ENCODE measurements at regions not wholly inside any gene's neighbourhood (a gene's known extent, or its start where the extent isn't known, plus 50 kb on each side); places are given as distances from the start of the nearest gene placed in this dataset.

GRCh38 chr16:6200271-6200670 is 1102.7 kb upstream of the EEF2KMT start:
- Histone ChIP-seq H3K27ac (ENCODE audit: low read depth, low read length) (no peak overlapping the region), H3K9me2 (ENCODE audit: insufficient read depth) (no peaks in the 10 kb centered on the region), H3K36me3 (ENCODE audit: control insufficient read depth in 1 of 2, insufficient read depth in 2 of 2, low read length in 2 of 2) (no peaks in the 10 kb centered on the region), H3K79me2 (ENCODE audit: insufficient read depth, low read length) (no peaks in the 10 kb centered on the region), H3K9me3 (ENCODE audit: control insufficient read depth in 1 of 2, insufficient read depth in 1 of 2, low read depth in 1 of 2, low read length in 2 of 2) (no peaks in the 10 kb centered on the region), H3K9ac (ENCODE audit: low read length) (no peak overlapping the region), H3K4me3 (replicated peaks in 1 of 2; ENCODE audit: low read depth in 1 of 2, low read length in 2 of 2) (no peak overlapping the region), H3K4me2 (ENCODE audit: low read length) (no peak overlapping the region), H4K20me1 (ENCODE audit: insufficient read depth) (no peaks in the 10 kb centered on the region), H3K27me3 (ENCODE audit: insufficient read depth, low read length) (no peaks in the 10 kb centered on the region), H3K4me1 (ENCODE audit: control insufficient read depth in 1 of 2, insufficient read depth in 2 of 2, low read length in 2 of 2) (no peaks in the 10 kb centered on the region), H2AFZ (ENCODE audit: low read depth, low read length, poor library complexity, severe bottlenecking) (no peak overlapping the region)
- RAD21 ChIA-PET (ENCODE audit: low non-redundant PET in 1 of 2, low total read pairs in 2 of 2, uncharacterized antibody in 2 of 2, unreplicated experiment in 2 of 2): no interaction called here
- intact Hi-C loops (cut with micrococcal nuclease): no loop called here
- no TSS peak for BruUV-seq (replicated peaks)
- CTCF ChIA-PET: no interaction called here
- TF ChIP-seq SRF (IDR thresholded peaks at IDR 0.05; ENCODE audit: low read depth) (no peak), ATF3 (IDR thresholded peaks at IDR 0.05) (no peak), ZFX (IDR thresholded peaks at IDR 0.05) (no peak), ZNF274 (IDR thresholded peaks at IDR 0.05; ENCODE audit: low read depth, low read length) (no peak), JUND (IDR thresholded peaks at IDR 0.05) (no peak), SIN3A (IDR thresholded peaks at IDR 0.05; ENCODE audit: low read depth) (no peak), CBX3 (IDR thresholded peaks at IDR 0.05; ENCODE audit: low read depth) (no peak), CEBPB (IDR thresholded peaks at IDR 0.05; ENCODE audit: low read depth) (no peak), POLR2A (IDR thresholded peaks at IDR 0.05; ENCODE audit: borderline replicate concordance, extremely low read depth, insufficient read depth, insufficient read length) (no peak), ZBTB33 (IDR thresholded peaks at IDR 0.05; ENCODE audit: extremely low read depth, insufficient replicate concordance, low read length) (no peak), EGR1 (IDR thresholded peaks at IDR 0.05; ENCODE audit: low read depth) (no peak), EZH2phosphoT487 (IDR thresholded peaks at IDR 0.05; ENCODE audit: borderline replicate concordance) (no peak), TCF7L2 (IDR thresholded peaks at IDR 0.05; ENCODE audit: borderline replicate concordance, extremely low read depth, insufficient read depth, insufficient read length) (no peak), ELF1 (IDR thresholded peaks at IDR 0.05; ENCODE audit: borderline replicate concordance, low read depth) (no peak), REST (IDR thresholded peaks at IDR 0.05; ENCODE audit: low read depth) (no peak), POLR2AphosphoS5 (IDR thresholded peaks at IDR 0.05; ENCODE audit: low read depth, low read length) (no peak)
- DNase-seq (ENCODE audit: low read depth, low spot score) (no peak), ATAC-seq (no peak)
- POLR2A ChIA-PET: no interaction called here
